GM03348 (cell line): ENCODE measurements at regions not wholly inside any gene's neighbourhood (a gene's known extent, or its start where the extent isn't known, plus 50 kb on each side); places are given as distances from the start of the nearest gene placed in this dataset.

Experiments
- DNase-seq: peaks from one replicate; pipeline ENCODE4 v3.0.0; 2012; ENCODE audit warnings: low spot score

- DNase-seq, result no peak
Observed at GRCh38 chr14:49527221-49527620, 59.0 kb downstream of the RPS29 start.

- no peak for DNase-seq
Observed at GRCh38 chr14:49526101-49526500, 60.1 kb downstream of the RPS29 start.

- DNase-seq, result no peak
Observed at GRCh38 chr14:49516286-49516685, 69.9 kb downstream of the RPS29 start.

GRCh38 chr14:49512571-49512970 lies 73.6 kb downstream of the RPS29 start:
- DNase-seq, result no peak

GRCh38 chr14:49512147-49512551 lies 74.0 kb downstream of the RPS29 start:
- peak; percentile 71 for DNase-seq

GRCh38 chr14:49508124-49508523 lies 78.1 kb downstream of the RPS29 start:
- no peak for DNase-seq

- DNase-seq, result no peak
Observed at GRCh38 chr14:49506650-49507049, 79.5 kb downstream of the RPS29 start.

GRCh38 chr14:49505041-49505766 lies 81.0 kb downstream of the RPS29 start:
- DNase-seq, result no peak

GRCh38 chr14:49497725-49498348 lies 88.3 kb downstream of the RPS29 start:
- peak; percentile 77 for DNase-seq

- no peak for DNase-seq
Observed at GRCh38 chr14:49497267-49497666, 88.9 kb downstream of the RPS29 start.

- no peak for DNase-seq
Observed at GRCh38 chr14:49494836-49495235, 91.3 kb downstream of the RPS29 start.

- no peak for DNase-seq
Observed at GRCh38 chr14:49493557-49493956, 92.6 kb downstream of the RPS29 start.

GRCh38 chr14:49492151-49492550 lies 94.0 kb downstream of the RPS29 start:
- no peak for DNase-seq

GRCh38 chr14:49489341-49489740 lies 96.8 kb downstream of the RPS29 start:
- no peak for DNase-seq

- no peak for DNase-seq
Observed at GRCh38 chr14:49487238-49487637, 98.9 kb downstream of the RPS29 start.

- DNase-seq, result no peak
Observed at GRCh38 chr14:49485290-49485689, 100.9 kb downstream of the RPS29 start.

GRCh38 chr14:49484180-49484579 lies 102.0 kb downstream of the RPS29 start:
- DNase-seq, result no peak

GRCh38 chr14:49483268-49483667 lies 102.9 kb downstream of the RPS29 start:
- no peak for DNase-seq

GRCh38 chr14:49480979-49481498 lies 105.1 kb downstream of the RPS29 start:
- DNase-seq, result no peak

- DNase-seq, result no peak
Observed at GRCh38 chr14:49480053-49480760, 106.0 kb downstream of the RPS29 start.

GRCh38 chr14:49479432-49479831 lies 106.7 kb downstream of the RPS29 start:
- DNase-seq, result no peak

GRCh38 chr14:49478784-49479183 lies 107.4 kb downstream of the RPS29 start:
- no peak for DNase-seq

- DNase-seq, result no peak
Observed at GRCh38 chr14:49467091-49467490, 119.1 kb downstream of the RPS29 start.
